SK-N-SH treated with all-trans-retinoic acid at 6 μM for 48 hours (cell line): ENCODE measurements at regions not wholly inside any gene's neighbourhood (a gene's known extent, or its start where the extent isn't known, plus 50 kb on each side); places are given as distances from the start of the nearest gene placed in this dataset.

Experiments used
- ARNTL ChIP-seq: fragments of 450-650 bp; formaldehyde crosslinking; IDR thresholded peaks from 2 replicates; pipeline ENCODE4 v1.5.0; 2020; ENCODE audit warnings: low read depth, mild to moderate bottlenecking, moderate library complexity, borderline replicate concordance
- CSDC2 ChIP-seq: fragments of 250-450 bp; sonication (Bioruptor Pico); IDR thresholded peaks from 2 replicates; pipeline ENCODE4 v1.5.0; 2020; ENCODE audit warnings: mild to moderate bottlenecking, moderate library complexity
- OSR1 ChIP-seq: fragments of 250-450 bp; sonication (Bioruptor Pico); IDR thresholded peaks from 2 replicates; pipeline ENCODE4 v1.8.0; 2022; ENCODE audit warnings: moderate library complexity, mild to moderate bottlenecking, inconsistent platforms
- ZFP3 ChIP-seq: fragments of 250-450 bp; sonication (Bioruptor Pico); IDR thresholded peaks from 2 replicates; pipeline ENCODE4 v1.5.0; 2020; ENCODE audit warnings: mild to moderate bottlenecking, moderate library complexity
- ZFP30 ChIP-seq: fragments of 450-650 bp; formaldehyde crosslinking; IDR thresholded peaks from 2 replicates; pipeline ENCODE4 v1.5.0; 2022; ENCODE audit warnings: mild to moderate bottlenecking, moderate library complexity
- TF ChIP-seq, protein P1 (sequence below): fragments of 250-450 bp; sonication (Bioruptor Pico); IDR thresholded peaks from 2 replicates; pipeline ENCODE4 v1.5.1; 2020; ENCODE audit warnings: low read depth, mild to moderate bottlenecking, moderate library complexity

DNA sequence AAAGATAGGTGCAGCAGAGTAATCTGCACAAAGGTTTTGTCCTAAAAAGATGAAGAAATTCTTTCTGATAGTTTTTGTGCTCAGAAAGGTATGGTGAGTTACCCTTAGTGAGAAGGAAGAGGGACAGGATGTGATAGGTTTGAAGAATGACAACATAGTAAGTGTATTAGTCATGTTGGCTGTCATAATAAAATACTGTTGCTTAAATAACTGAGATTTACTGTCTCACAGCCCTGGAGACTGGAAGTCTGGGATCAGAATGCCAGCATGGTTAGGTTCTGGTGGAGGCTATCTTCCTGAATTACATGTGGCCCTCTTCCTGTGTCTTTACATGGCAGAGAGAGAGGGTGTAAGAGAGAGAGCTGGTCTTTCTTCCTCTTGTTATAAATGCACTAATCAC, 965.2 kb downstream of the TTLL7 start:
- TF ChIP-seq CSDC2 (CRISPR knock-in tag) = no peak
- TF ChIP-seq, protein P1, sequence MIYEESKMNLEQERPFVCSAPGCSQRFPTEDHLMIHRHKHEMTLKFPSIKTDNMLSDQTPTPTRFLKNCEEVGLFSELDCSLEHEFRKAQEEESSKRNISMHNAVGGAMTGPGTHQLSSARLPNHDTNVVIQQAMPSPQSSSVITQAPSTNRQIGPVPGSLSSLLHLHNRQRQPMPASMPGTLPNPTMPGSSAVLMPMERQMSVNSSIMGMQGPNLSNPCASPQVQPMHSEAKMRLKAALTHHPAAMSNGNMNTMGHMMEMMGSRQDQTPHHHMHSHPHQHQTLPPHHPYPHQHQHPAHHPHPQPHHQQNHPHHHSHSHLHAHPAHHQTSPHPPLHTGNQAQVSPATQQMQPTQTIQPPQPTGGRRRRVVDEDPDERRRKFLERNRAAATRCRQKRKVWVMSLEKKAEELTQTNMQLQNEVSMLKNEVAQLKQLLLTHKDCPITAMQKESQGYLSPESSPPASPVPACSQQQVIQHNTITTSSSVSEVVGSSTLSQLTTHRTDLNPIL (CRISPR knock-in tag) = no peak
- TF ChIP-seq ARNTL (CRISPR knock-in tag) = no peak
- TF ChIP-seq OSR1 (CRISPR knock-in tag) = no peak
- TF ChIP-seq ZFP3 (CRISPR knock-in tag) = no peak
- no peak for TF ChIP-seq ZFP30
